Upper lobe of right lung (tissue), 1 donor: ENCODE measurements at regions not wholly inside any gene's neighbourhood (a gene's known extent, or its start where the extent isn't known, plus 50 kb on each side); places are given as distances from the start of the nearest gene placed in this dataset.

Experiments used
- ATAC-seq: fragments of 200-7000 bp; cut with Tn5 transposase; one replicate; pipeline ENCODE4 v1.9.1; 2020; ENCODE audit warnings: mild to moderate bottlenecking, moderate library complexity
- DNase-seq: peaks from one replicate; pipeline ENCODE4 v3.0.0-alpha.2; 2020
- H3K27ac ChIP-seq: fragments of 200-600 bp; one replicate; pipeline ENCODE4 v1.8.0; 2022
- H3K27me3 ChIP-seq: fragments of 200-600 bp; one replicate; pipeline ENCODE4 v1.8.0; 2022; ENCODE audit warnings: mild to moderate bottlenecking
- H3K36me3 ChIP-seq: fragments of 200-600 bp; one replicate; pipeline ENCODE4 v1.8.0; 2022
- H3K4me1 ChIP-seq: fragments of 200-600 bp; one replicate; pipeline ENCODE4 v1.8.0; 2022
- H3K4me3 ChIP-seq: fragments of 200-600 bp; one replicate; pipeline ENCODE4 v1.8.0; 2022; ENCODE audit warnings: mild to moderate bottlenecking
- H3K9me3 ChIP-seq: fragments of 200-600 bp; one replicate; pipeline ENCODE4 v1.8.0; 2022
- intact Hi-C: fragments of 100-400 bp; cut with DNase I; formaldehyde crosslinking; loops from one replicate; pipeline ENCODE4 v1.11.0; 2022
- TF ChIP-seq, protein P1 (sequence below): fragments of 200-600 bp; IDR thresholded peaks from one replicate; pipeline ENCODE4 v1.8.0; 2022; ENCODE audit warnings: antibody characterized with exemption
- donor health status: DM: no; HTN: yes; CAD: no; lungs with severe emphysema.

DNA sequence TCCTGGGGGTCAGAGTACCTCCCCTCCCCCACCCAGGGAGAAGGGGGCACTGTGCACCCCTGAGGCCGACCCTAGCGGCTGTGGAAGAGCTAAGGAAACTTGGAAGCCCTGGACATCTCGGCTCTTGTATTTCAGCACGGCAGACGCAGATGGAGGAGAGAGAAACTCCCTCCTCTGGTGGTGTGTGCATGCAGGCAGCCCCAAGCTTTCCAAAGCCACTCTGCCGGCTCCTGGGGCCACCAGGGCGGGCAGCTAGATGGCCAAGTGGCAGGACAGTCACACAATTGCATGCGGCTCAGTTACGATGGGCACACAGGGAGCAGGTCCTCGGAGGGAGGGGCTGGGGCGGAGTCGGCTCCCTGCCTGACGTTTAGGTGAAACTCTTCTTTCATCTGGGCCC lies 195.5 kb downstream of the RBFOX3 start:
- intact Hi-C loops: no loop called here
- Histone ChIP-seq H3K9me3 (no peaks in the 10 kb centered on the region), H3K27ac (no peak overlapping the region), H3K27me3 (peaks cover 25% of the 10 kb centered on the region), H3K4me3 (no peak overlapping the region), H3K4me1 (no peaks in the 10 kb centered on the region), H3K36me3 (no peaks in the 10 kb centered on the region)
- ATAC-seq (no peak), DNase-seq (no peak)
- TF ChIP-seq, protein P1, sequence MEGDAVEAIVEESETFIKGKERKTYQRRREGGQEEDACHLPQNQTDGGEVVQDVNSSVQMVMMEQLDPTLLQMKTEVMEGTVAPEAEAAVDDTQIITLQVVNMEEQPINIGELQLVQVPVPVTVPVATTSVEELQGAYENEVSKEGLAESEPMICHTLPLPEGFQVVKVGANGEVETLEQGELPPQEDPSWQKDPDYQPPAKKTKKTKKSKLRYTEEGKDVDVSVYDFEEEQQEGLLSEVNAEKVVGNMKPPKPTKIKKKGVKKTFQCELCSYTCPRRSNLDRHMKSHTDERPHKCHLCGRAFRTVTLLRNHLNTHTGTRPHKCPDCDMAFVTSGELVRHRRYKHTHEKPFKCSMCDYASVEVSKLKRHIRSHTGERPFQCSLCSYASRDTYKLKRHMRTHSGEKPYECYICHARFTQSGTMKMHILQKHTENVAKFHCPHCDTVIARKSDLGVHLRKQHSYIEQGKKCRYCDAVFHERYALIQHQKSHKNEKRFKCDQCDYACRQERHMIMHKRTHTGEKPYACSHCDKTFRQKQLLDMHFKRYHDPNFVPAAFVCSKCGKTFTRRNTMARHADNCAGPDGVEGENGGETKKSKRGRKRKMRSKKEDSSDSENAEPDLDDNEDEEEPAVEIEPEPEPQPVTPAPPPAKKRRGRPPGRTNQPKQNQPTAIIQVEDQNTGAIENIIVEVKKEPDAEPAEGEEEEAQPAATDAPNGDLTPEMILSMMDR: no peak

DNA sequence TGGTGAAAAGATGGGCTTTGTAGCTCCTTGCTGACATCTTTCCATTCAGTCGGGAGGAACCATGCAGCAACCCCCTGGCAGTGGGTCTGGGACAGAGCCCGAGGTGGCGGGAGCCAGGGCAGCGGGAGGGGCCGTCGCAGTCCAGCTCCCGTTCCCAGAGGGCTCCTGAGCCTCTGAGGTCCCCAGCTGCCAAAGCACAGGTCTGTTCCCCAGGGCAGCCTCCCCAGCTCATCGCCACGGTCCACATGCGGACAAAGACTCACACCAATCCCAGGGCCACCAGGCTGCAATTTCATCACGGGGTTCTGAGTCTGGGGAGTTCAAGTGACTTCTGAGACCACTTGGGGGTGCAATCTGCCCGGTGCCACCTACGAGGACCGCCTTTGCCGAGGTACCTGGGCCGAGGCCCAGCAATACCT lies 196.0 kb downstream of the RBFOX3 start:
- no peak overlapping the region for H3K27ac ChIP-seq
- no peaks in the 10 kb centered on the region for H3K4me1 ChIP-seq
- DNase-seq (no peak), ATAC-seq (no peak)
- no peaks in the 10 kb centered on the region for H3K36me3 ChIP-seq
- intact Hi-C loops: no loop called here
- H3K4me3 ChIP-seq: no peak overlapping the region
- H3K27me3 ChIP-seq: peaks cover 25% of the 10 kb centered on the region
- TF ChIP-seq, protein P1: no peak
- no peaks in the 10 kb centered on the region for H3K9me3 ChIP-seq

DNA sequence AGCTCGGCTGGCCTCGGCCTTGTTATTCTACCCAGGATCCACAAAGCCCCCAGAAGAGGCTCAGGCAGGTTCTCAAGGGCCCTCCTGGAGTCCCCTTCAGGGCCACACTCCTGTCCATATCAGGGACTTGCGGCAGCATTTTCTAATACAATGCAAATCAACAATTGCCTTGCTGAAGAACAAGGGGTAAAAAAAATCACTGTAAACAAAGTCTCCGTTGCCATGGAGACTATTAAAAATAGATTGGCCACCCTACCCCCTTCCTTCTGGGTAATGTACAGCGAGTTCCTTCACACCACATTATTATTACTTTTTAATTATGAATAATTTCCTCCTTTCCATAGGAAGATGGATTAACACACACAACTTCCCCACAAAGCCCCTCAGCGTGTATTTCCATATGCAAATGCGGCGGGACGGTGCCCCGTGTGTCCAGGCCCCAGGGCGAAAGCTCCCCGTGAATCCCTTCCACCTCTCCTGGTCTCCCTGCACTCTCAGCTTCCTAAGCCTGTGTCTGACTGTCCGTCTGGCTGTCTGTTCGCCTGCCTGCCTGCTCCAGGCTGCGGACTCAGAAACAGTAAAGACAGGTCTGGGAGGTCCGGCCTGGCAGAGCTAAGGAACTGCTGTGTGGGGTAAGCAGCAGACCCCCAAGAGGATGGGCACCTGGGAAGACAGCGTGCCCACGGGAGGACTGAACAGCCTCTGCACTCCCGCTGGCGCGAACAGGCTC lies 196.6 kb downstream of the RBFOX3 start:
- TF ChIP-seq, protein P1: no peak
- Histone ChIP-seq H3K4me3 (no peak overlapping the region), H3K27me3 (peaks cover 25% of the 10 kb centered on the region), H3K4me1 (no peaks in the 10 kb centered on the region), H3K36me3 (no peaks in the 10 kb centered on the region), H3K9me3 (no peaks in the 10 kb centered on the region), H3K27ac (no peak overlapping the region)
- intact Hi-C loops: no loop called here
- no peak for DNase-seq
- no peak for ATAC-seq

DNA sequence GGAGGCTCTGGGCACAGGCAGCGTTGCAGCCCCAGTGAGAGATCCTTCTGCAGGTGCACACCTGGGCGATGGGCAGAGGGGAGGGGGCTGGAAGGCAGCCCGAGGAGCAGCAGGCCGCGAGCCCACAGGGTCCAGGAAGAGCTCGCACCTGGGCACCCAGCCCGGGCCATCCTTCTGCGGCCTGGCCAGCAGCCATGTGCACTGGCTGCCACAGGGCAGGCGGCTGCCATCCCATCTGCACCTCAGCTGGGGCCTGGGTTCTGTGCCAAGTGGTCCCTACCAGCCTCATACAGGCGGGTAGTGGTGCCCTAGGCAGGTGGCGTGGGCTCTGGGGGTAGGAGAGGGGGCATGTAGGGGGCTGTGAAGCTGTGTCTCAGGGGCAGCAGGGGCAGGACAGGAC lies 197.2 kb downstream of the RBFOX3 start:
- TF ChIP-seq, protein P1: no peak
- H3K4me1 ChIP-seq: no peaks in the 10 kb centered on the region
- H3K27ac ChIP-seq: no peak overlapping the region
- ATAC-seq (no peak), DNase-seq (no peak)
- H3K27me3 ChIP-seq: peaks cover 25% of the 10 kb centered on the region
- H3K4me3 ChIP-seq: no peak overlapping the region
- intact Hi-C loops: no loop called here
- no peaks in the 10 kb centered on the region for H3K9me3 ChIP-seq
- H3K36me3 ChIP-seq: no peaks in the 10 kb centered on the region

DNA sequence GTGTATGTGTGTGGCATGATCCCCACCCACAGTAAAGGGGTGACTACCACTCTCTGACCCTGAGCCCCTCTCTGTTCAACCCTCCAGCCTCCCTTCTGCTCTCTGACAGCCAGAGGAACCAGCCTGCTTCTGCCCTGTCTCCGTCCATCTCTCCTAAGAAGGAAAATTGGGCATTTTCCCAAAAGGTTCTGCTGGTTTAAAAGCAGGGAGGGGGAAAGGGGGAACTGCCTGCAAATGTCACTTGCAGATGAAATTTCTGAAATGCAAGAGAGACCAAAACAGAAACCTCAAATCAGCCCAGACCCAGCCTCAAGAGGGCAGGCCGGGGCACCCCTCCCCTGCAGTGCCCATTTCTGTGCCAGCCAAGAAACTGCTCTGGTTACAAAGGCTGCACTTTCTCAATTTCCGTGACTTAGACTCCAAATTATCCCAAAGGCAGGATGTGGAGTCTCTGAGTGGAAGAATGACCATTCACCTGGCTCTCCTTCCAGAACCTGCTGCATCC lies 197.9 kb downstream of the RBFOX3 start:
- ATAC-seq (no peak), DNase-seq (no peak)
- H3K27me3 ChIP-seq: peaks cover 29% of the 10 kb centered on the region
- intact Hi-C loops: no loop called here
- no peaks in the 10 kb centered on the region for H3K9me3 ChIP-seq
- no peaks in the 10 kb centered on the region for H3K36me3 ChIP-seq
- no peak overlapping the region for H3K4me3 ChIP-seq
- no peak overlapping the region for H3K27ac ChIP-seq
- H3K4me1 ChIP-seq: no peaks in the 10 kb centered on the region
- TF ChIP-seq, protein P1: no peak
